PC-3 (cell line): ENCODE measurements at regions not wholly inside any gene's neighbourhood (a gene's known extent, or its start where the extent isn't known, plus 50 kb on each side); places are given as distances from the start of the nearest gene placed in this dataset.

Experiments used
- ATAC-seq: fragments of 200-7000 bp; cut with Tn5 transposase; 2 replicates; pipeline ENCODE4 v1.9.1; 2020; ENCODE audit warnings: mild to moderate bottlenecking, moderate library complexity
- BruUV-seq: library from RNA; stranded (reverse); fragments of 400-500 nt; replicated peaks from 2 replicates; lab custom pipeline; 2021; lab: Mats Ljungman, UMichigan
- CTCF ChIA-PET: fragments of 300-600 bp; sonication (Branson Sonifier 250); formaldehyde crosslinking; loops from one replicate; lab custom pipeline; 2022; ENCODE audit warnings: antibody characterized with exemption; lab: Charles Lee
- POLR2A ChIA-PET: fragments of 300-600 bp; sonication (Branson Sonifier 250); formaldehyde crosslinking; loops from one replicate; lab custom pipeline; 2022; ENCODE audit warnings: antibody characterized with exemption; ENCODE audit not compliant: unreplicated experiment; lab: Charles Lee
- DNase-seq: peaks from one replicate; pipeline ENCODE4 v3.0.0-alpha.2; 2015
- H2AFZ ChIP-seq: fragments of 300-600 bp; sonication (generic); 2 replicates; pipeline ENCODE4 v1.6.0; 2016; ENCODE audit warnings: antibody characterized with exemption, low read length
- H3F3A ChIP-seq: fragments of 300-600 bp; sonication (generic); one replicate; pipeline ENCODE4 v1.6.0; 2017; ENCODE audit warnings: antibody characterized with exemption, low read length, control low read depth, mild to moderate bottlenecking; ENCODE audit not compliant: unreplicated experiment
- H3K27ac ChIP-seq: fragments of 300-600 bp; sonication (generic); 2 replicates; pipeline ENCODE4 v1.5.1; 2016; ENCODE audit warnings: mild to moderate bottlenecking, low read length
- H3K27me3 ChIP-seq: fragments of 300-600 bp; sonication (generic); 2 replicates; pipeline ENCODE4 v1.6.1; 2016; ENCODE audit warnings: low read length, mixed read lengths
- H3K36me3 ChIP-seq: fragments of 300-600 bp; sonication (generic); 2 replicates; pipeline ENCODE4 v1.6.1; 2016; ENCODE audit warnings: low read depth, mixed run types, low read length, mixed read lengths
- H3K4me1 ChIP-seq: fragments of 300-600 bp; sonication (generic); 2 replicates; pipeline ENCODE4 v1.5.1; 2016; ENCODE audit warnings: low read length; ENCODE audit not compliant: insufficient read depth
- H3K4me2 ChIP-seq: fragments of 300-600 bp; sonication (generic); 2 replicates; pipeline ENCODE4 v1.6.0; 2016; ENCODE audit warnings: low read length
- H3K4me3 ChIP-seq: fragments of 300-600 bp; sonication (generic); 2 replicates; pipeline ENCODE4 v1.5.1; 2016; ENCODE audit warnings: mild to moderate bottlenecking, low read length, mixed read lengths
- H3K79me2 ChIP-seq: fragments of 300-600 bp; sonication (generic); 2 replicates; pipeline ENCODE4 v1.6.1; 2017; ENCODE audit warnings: low read length, mixed read lengths
- H3K9ac ChIP-seq: fragments of 300-600 bp; sonication (generic); 2 replicates; pipeline ENCODE4 v1.6.0; 2016; ENCODE audit warnings: mild to moderate bottlenecking, low read length
- H3K9me2 ChIP-seq: fragments of 300-600 bp; sonication (generic); replicated peaks from 2 replicates; pipeline ENCODE4 v1.6.1; 2016; ENCODE audit warnings: mixed run types, low read length, mixed read lengths
- H3K9me3 ChIP-seq: fragments of 300-600 bp; sonication (generic); 2 replicates; pipeline ENCODE4 v1.6.1; 2016; ENCODE audit warnings: low read length, mixed read lengths
- H4K20me1 ChIP-seq: fragments of 300-600 bp; sonication (generic); 2 replicates; pipeline ENCODE4 v1.6.1; 2016; ENCODE audit warnings: low read length, mixed read lengths
- CTCF ChIP-seq: fragments of 300-600 bp; sonication (generic); conservative IDR thresholded peaks from 2 replicates; pipeline ENCODE4 v1.5.1; 2017; ENCODE audit warnings: antibody characterized with exemption, low read depth, mild to moderate bottlenecking, low read length
- EZH2 ChIP-seq: fragments of 300-600 bp; sonication (generic); IDR thresholded peaks from one replicate; pipeline ENCODE4 v1.6.1; 2017; ENCODE audit warnings: antibody characterized with exemption, mild to moderate bottlenecking, low read length; ENCODE audit not compliant: unreplicated experiment
- EZH2phosphoT487 ChIP-seq: fragments of 300-600 bp; sonication (generic); IDR thresholded peaks from 2 replicates; pipeline ENCODE4 v1.6.1; 2018; ENCODE audit warnings: mild to moderate bottlenecking, antibody characterized with exemption, low read length, borderline replicate concordance
- intact Hi-C: fragments of 100-400 bp; cut with micrococcal nuclease; formaldehyde crosslinking; loops from 2 replicates; pipeline ENCODE4 v1.9.0; 2023

DNA sequence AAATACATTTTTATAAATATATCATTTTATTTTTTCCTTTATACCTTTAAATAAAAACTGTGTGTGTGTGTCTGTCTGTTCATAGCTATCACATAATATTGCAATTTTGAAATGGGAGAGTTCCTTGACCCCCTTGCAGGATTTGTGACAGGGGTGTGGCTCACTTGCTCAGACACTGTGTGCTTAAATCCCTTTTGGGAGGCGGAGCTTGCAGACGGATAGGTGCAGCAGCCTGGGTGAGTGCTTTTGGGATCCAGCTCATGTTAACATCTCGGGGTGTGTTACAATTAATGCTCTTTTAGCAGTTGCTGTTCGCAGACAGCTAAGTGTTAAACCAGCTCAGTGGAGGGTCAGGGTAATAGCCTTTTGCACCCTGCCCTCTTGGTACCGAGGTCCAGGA, 459.8 kb downstream of the IPMK start:
- Histone ChIP-seq H3K9ac (no peak overlapping the region), H3K4me1 (no peaks in the 10 kb centered on the region), H4K20me1 (no peaks in the 10 kb centered on the region), H3K4me3 (no peak overlapping the region), H3K36me3 (no peaks in the 10 kb centered on the region), H3K27ac (no peak overlapping the region), H3K9me3 (no peaks in the 10 kb centered on the region), H3K27me3 (no peaks in the 10 kb centered on the region), H2AFZ (no peak overlapping the region), H3K4me2 (no peak overlapping the region), H3F3A (no peaks in the 10 kb centered on the region), H3K79me2 (no peaks in the 10 kb centered on the region), H3K9me2 (no peaks in the 10 kb centered on the region)
- intact Hi-C loops = no loop called here
- POLR2A ChIA-PET = no interaction called here
- DNase-seq = no peak
- CTCF ChIA-PET = no interaction called here
- BruUV-seq = no TSS peak
- no peak for ATAC-seq
- no peak for TF ChIP-seq EZH2phosphoT487
- no peak for TF ChIP-seq CTCF
- no peak for TF ChIP-seq EZH2

DNA sequence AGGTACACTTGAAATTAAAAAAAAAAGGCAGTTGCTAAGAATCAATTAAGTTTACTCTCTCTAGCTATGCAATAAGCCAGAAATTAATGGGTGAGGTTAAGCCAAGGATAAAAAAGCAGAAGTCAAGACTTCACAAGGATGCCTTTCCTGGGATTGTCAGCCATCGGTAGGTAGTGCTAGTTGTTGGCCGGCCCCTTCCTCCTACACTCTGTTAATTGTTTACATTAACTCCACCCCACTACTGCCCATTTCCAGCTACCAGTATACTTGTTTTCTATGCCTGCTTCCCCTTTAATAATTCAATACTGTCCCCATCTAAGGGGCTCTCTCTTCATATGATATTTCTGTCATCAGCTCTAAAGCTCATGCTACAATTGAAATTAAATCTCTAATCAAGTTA, 461.0 kb downstream of the IPMK start:
- Histone ChIP-seq H3K27ac (no peak overlapping the region), H3K79me2 (no peaks in the 10 kb centered on the region), H3K9me2 (no peaks in the 10 kb centered on the region), H3K9me3 (no peaks in the 10 kb centered on the region), H3K27me3 (no peaks in the 10 kb centered on the region), H3F3A (no peaks in the 10 kb centered on the region), H3K4me3 (no peak overlapping the region), H3K36me3 (no peaks in the 10 kb centered on the region), H4K20me1 (no peaks in the 10 kb centered on the region), H2AFZ (no peak overlapping the region), H3K4me1 (no peaks in the 10 kb centered on the region), H3K4me2 (no peak overlapping the region), H3K9ac (no peak overlapping the region)
- DNase-seq (no peak), ATAC-seq (no peak)
- no TSS peak for BruUV-seq
- TF ChIP-seq EZH2 (no peak), EZH2phosphoT487 (no peak), CTCF (no peak)
- intact Hi-C loops = no loop called here
- ChIA-PET CTCF (no interaction called here), POLR2A (no interaction called here)

- Histone ChIP-seq H3K9me3 (no peaks in the 10 kb centered on the region), H3F3A (no peaks in the 10 kb centered on the region), H3K9me2 (no peaks in the 10 kb centered on the region), H3K27me3 (no peaks in the 10 kb centered on the region), H4K20me1 (no peaks in the 10 kb centered on the region), H3K4me1 (no peaks in the 10 kb centered on the region), H3K27ac (no peak overlapping the region), H2AFZ (no peak overlapping the region), H3K4me2 (no peak overlapping the region), H3K79me2 (no peaks in the 10 kb centered on the region), H3K4me3 (no peak overlapping the region), H3K9ac (no peak overlapping the region), H3K36me3 (no peaks in the 10 kb centered on the region)
- intact Hi-C loops = no loop called here
- no TSS peak for BruUV-seq
- TF ChIP-seq EZH2phosphoT487 (no peak), CTCF (no peak), EZH2 (no peak)
- CTCF ChIA-PET = no interaction called here
- POLR2A ChIA-PET = no interaction called here
- DNase-seq (no peak), ATAC-seq (no peak)
Measured at GRCh38 chr10:57799625-57800024, 468.1 kb downstream of the IPMK start.
